ENCODE measurements at regions not wholly inside any gene's neighbourhood (a gene's known extent, or its start where the extent isn't known, plus 50 kb on each side); places are given as distances from the start of the nearest gene placed in this dataset.

GRCh38 chrX:45842207-45842925 is 641.7 kb upstream of the DIPK2B start:
- TF ChIP-seq MAX (IDR thresholded peaks at IDR 0.05; ENCODE audit: insufficient read depth, insufficient read length) (no peak), EZH2 (IDR thresholded peaks at IDR 0.05; ENCODE audit: borderline replicate concordance, low read depth, low read length, severe bottlenecking) (no peak), CTCF (IDR thresholded peaks at IDR 0.05; ENCODE audit: extremely low read depth in 1 of 2, insufficient read depth in 1 of 2, low read depth in 1 of 2, low read length in 2 of 2) (no peak), POLR2A (IDR thresholded peaks at IDR 0.05; ENCODE audit: low read depth, low read length) (no peak), POLR2AphosphoS5 (IDR thresholded peaks at IDR 0.05; ENCODE audit: insufficient read depth, low read depth, low read length) (no peak), JUN (IDR thresholded peaks at IDR 0.05; ENCODE audit: borderline replicate concordance, insufficient read depth, insufficient read length, low read depth) (no peak), MYC (IDR thresholded peaks at IDR 0.05; ENCODE audit: low read depth, low read length) (no peak)
